PC-9 (cell line): ENCODE measurements at regions not wholly inside any gene's neighbourhood (a gene's known extent, or its start where the extent isn't known, plus 50 kb on each side); places are given as distances from the start of the nearest gene placed in this dataset.

Source experiments
- EZH2 ChIP-seq: fragments of 200-600 bp; sonication (generic); IDR thresholded peaks from 2 replicates; pipeline ENCODE4 v1.8.0; 2017; ENCODE audit warnings: antibody characterized with exemption, low read depth
- TF ChIP-seq, protein P1 (sequence below): fragments of 200-600 bp; sonication (generic); conservative IDR thresholded peaks from 2 replicates; pipeline ENCODE4 v1.6.1; 2017; ENCODE audit warnings: mixed run types, antibody characterized with exemption, mild to moderate bottlenecking, moderate library complexity

DNA sequence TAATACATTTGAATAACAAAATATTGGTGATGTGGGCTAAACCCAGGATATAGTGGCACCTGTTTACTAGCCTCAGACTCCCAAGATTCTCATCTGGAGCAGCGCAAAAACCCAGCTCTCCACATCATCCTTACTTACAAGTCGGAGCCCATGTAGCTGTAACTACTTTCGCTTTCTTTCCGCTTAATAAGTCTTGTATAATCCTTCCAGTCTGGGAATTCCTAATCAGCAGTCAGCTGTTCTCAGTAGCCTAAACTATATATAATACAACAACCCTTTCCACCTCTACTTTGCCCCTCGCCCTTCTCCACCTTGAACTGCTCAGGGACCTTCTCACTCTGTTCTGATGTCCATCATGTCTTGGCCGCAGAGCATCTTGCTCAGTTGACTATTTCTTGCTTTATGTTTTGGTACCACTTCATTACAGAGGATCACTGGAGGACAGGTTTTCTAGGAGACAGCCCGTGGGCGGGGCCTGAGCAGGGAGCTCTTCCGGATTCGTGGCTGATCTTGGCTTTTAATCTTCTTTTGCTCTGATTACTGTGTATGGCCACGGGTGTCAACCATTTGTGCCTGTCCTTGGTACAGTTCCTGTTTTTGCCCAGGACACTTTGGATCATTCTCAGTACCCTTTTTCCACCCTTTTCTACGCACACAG is 119.9 kb upstream of the SERTAD2 start:
- TF ChIP-seq, protein P1, sequence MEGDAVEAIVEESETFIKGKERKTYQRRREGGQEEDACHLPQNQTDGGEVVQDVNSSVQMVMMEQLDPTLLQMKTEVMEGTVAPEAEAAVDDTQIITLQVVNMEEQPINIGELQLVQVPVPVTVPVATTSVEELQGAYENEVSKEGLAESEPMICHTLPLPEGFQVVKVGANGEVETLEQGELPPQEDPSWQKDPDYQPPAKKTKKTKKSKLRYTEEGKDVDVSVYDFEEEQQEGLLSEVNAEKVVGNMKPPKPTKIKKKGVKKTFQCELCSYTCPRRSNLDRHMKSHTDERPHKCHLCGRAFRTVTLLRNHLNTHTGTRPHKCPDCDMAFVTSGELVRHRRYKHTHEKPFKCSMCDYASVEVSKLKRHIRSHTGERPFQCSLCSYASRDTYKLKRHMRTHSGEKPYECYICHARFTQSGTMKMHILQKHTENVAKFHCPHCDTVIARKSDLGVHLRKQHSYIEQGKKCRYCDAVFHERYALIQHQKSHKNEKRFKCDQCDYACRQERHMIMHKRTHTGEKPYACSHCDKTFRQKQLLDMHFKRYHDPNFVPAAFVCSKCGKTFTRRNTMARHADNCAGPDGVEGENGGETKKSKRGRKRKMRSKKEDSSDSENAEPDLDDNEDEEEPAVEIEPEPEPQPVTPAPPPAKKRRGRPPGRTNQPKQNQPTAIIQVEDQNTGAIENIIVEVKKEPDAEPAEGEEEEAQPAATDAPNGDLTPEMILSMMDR: no peak
- TF ChIP-seq EZH2: no peak
